Eye (tissue), 1 donor: ENCODE measurements at regions not wholly inside any gene's neighbourhood (a gene's known extent, or its start where the extent isn't known, plus 50 kb on each side); places are given as distances from the start of the nearest gene placed in this dataset.

Experiments used
- DNase-seq: peaks from one replicate; pipeline ENCODE4 v3.0.0-alpha.2; 2015

- DNase-seq: no peak
Measured at GRCh38 chr3:84439476-84439875, 519.3 kb upstream of the CADM2 start.

DNA sequence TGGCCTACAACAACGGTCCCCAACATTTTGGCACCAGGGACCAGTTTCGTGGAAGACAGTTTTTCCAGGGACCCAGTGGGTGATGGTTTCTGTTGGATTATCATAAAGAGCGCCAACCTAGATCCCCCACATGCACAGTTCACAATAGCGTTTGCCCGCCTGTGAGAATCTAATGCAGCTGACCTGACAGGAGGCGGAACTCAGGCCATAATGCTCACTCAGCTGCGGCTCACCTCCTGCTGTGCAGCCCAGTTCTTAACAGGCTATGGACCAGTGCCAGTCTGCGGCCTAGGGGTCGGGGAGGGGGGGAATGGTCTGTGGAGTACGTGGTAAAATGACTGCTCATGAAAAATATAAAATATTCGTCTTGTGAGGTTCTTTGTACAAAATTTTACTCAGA lies 518.5 kb upstream of the CADM2 start:
- DNase-seq: peak; percentile 47

DNA sequence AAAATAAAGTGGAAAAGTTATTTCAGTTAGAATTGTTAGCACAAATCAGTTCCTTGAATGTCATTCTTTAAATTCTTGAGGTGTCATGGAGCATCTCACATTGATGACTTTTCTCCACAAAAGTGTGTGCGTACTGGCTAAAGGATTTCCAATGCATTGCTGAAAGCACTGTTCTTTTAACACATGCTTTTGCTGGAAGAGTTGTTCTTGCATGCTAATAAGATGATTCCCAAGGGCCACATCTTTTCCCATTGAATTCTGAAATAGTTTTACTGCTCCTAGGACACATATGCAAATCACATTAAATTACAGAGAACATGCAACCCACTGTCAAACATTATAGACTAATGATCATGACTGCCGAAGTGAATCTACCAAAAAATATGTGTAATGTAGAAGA lies 516.3 kb upstream of the CADM2 start:
- no peak for DNase-seq

GRCh38 chr3:84444726-84445521 lies 513.9 kb upstream of the CADM2 start:
- no peak for DNase-seq

GRCh38 chr3:84487296-84487695 lies 471.5 kb upstream of the CADM2 start:
- no peak for DNase-seq

GRCh38 chr3:84504761-84505160 lies 454.0 kb upstream of the CADM2 start:
- no peak for DNase-seq

DNA sequence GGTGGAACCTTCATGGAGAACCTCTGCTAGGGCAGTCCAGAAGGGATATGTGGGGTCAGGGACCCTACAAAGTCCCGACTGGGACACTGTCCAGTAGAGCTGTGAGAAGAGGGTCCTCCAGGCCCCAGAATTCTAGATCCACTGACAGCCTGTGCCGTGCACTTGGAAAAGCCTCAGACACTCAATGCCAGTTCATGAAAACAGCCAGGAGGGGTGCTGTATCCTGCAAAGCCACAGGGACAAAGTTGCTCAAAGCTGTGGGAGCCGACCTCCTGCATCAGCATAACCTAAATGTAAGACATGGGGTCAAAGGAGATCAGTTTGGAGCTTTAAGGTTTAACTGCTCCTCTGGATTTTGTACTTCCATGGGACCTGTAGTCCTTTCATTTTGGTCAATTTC lies 448.8 kb upstream of the CADM2 start:
- DNase-seq: no peak

GRCh38 chr3:84522893-84523292 lies 435.9 kb upstream of the CADM2 start:
- DNase-seq: no peak

DNA sequence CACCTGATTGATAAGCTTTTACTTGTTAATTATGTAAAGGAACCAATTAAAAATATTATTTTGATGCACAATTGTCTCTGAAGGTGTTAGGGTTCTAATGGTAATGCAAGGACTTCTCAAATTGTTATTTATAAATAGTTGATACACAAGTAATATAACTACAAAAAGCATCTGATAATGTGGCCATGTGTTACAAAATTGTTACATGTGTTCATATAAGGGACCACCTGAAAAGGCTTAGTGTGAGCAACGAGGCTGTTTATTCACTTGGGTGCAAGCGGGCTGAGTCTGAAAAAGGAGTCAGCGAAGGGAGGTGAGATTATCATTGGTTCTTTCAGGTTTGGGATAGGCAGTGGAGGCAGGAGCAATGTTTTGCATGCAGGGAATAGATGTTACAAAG lies 421.9 kb upstream of the CADM2 start:
- DNase-seq: no peak

- DNase-seq: no peak
Measured at GRCh38 chr3:84538597-84538996, 420.2 kb upstream of the CADM2 start.

DNA sequence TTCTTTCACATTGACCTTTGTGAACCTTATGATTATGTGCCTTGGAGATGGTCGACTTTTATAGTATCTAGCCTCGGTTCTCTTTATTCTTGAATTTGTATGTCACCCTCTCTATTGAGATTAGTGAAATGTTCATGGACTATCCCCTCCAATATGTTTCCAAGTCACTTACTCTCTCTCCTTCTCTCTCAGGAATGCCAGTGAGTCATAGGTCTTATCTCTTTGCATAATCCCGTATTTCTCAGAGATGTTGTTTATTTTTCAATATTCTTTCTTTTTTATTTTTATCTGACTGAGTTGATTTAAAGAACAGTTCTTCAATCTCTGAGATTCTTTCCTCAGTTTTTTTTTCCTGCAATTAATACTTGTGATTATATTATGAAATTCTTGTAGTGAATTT lies 411.6 kb upstream of the CADM2 start:
- no peak for DNase-seq

DNA sequence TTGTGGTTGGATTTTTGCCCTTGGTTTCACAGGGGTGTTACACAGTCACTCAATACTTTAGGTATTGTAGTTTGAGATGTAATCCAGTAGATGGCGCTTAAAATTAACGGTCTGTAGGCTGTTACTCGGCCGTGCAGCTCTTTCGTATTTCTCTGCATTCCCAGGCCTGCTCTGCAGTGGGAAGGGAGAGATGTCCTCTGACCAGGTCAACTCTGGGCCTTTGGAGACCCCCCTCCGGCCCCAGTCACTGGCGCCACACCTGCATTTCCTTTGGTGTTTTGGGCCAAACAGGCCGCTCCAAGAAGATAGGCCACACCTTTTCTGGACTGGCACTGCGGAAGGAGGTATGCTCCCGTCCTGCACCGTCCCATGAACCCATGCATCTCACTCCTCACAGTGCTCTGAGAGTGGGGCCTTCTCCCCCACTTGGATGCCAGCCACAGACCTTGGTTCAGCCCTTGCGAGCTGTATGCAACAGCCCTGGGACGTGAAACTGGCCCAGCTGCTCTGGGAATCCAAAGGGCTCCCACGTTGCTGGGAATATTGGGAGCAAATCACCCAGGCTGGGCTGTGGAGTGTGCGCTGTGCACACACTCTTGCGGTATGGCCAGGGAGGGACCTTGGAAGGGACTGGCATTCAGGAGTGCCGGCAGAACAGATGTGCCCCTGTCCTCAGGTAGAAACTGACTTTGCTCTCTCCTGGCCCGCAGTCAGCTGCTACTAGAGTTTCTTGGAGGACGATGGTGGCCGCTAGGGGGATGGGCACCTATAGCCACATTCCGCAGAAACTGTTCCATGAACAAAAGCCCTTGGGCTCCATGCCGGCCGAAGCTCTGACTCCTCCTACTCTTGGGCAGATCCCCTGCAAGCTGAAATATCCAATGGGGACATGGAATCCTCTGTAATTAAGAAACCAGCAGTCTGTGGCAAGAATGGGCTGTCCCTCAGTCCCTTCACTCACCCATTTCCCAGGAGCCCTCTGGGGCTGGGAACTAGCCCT lies 410.5 kb upstream of the CADM2 start:
- DNase-seq: peak; percentile 40

DNA sequence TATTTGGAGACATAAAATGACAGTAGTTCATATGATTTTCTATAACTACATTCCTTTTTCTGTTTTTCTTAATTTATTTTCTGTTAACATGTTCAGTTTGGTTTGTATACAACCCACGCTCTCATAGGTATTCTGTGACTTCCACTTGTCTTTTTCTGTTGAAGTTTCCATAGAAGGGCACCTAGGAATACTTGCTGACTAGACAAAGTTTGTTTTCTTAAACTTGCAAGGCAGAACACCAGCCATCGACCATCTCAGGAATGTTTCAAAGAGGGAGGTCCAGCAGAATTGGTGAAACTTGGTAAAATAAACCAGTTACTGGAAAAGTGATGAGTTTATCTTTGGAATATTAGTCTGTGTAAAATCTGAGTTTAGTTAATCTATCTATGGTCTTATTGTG lies 403.2 kb upstream of the CADM2 start:
- DNase-seq: no peak

GRCh38 chr3:84566256-84566655 lies 392.5 kb upstream of the CADM2 start:
- no peak for DNase-seq

DNA sequence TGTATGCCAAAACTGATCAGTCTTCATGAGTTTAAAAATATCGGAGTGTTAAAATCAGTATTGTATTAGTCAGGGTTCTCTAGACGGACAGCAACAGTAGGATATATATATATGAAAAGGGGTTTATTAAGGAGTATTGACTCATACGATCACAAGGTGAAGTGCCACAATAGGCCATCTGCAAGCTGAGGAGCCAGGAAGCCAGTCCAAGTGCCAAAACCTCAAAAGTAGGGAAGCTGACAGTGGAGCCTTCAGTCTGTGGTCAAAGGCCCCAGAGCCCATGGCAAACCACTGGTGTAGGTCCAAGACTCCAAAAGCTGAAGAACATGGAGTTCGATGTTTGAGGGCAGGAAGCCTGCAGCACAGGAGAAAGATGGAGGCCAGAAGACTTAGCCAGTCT lies 391.0 kb upstream of the CADM2 start:
- no peak for DNase-seq

DNA sequence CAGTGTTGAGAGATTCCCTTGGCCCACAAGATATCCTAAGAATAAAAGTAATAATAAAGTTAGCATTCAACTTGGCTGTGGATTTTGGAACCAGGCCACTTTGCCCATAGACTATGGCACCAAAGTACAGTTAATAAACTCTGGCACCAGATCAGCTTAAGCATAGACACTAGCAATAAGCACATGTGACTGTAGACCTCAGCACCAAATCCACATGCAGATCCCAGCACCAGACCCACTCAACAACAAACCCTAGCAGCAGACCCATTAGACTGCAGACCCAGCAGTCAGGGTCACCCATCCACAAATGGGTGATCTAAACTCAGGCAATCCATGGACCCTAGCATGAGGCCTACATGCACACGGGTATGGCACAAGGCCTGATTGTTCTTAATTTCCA lies 384.8 kb upstream of the CADM2 start:
- no peak for DNase-seq

- no peak for DNase-seq
Measured at GRCh38 chr3:84586427-84586826, 372.4 kb upstream of the CADM2 start.

GRCh38 chr3:84600703-84601225 lies 358.0 kb upstream of the CADM2 start:
- DNase-seq: no peak

GRCh38 chr3:84601303-84601702 lies 357.5 kb upstream of the CADM2 start:
- DNase-seq: peak; percentile 34

GRCh38 chr3:84621823-84622222 lies 337.0 kb upstream of the CADM2 start:
- DNase-seq: no peak

DNA sequence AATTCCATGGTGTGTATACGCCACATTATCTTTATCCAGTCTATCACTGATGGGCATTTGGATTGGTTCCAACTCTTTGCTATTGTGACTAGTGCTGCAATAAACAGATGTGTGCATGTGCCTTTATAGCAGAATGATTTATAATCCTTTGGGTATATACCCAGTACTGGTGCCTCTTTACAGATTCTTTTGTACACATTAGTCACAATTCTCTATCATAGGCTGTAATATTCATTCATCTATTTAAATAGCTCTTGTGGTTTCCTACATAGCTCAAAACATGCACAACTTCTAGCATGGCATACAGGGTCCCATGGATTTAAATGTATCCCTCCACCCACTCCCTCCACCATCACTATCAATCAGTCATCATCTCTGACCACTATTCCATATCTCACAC lies 324.1 kb upstream of the CADM2 start:
- no peak for DNase-seq

DNA sequence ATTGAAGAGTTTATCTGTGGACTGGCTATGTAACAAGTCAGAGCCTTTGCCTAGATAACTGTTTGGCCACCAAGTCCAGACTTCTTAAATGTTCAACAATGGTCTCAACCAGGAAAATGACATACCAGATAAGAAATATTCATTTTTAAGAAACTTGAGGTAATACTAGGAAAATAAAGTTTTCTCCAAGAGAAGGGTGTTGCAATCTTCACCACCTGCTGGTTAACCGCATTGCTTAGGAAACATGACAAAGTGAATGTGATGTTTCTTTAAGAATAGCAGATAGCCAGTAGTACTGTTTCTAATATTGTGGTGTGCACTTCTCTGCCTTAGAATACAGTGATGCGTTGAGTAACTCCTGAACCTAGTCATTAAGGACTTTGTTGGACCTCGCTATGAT lies 321.5 kb upstream of the CADM2 start:
- DNase-seq: no peak

GRCh38 chr3:84666468-84666867 lies 292.3 kb upstream of the CADM2 start:
- no peak for DNase-seq

GRCh38 chr3:84679211-84679610 lies 279.6 kb upstream of the CADM2 start:
- DNase-seq: no peak
